Muscle of arm (tissue), 1 donor: ENCODE measurements at regions not wholly inside any gene's neighbourhood (a gene's known extent, or its start where the extent isn't known, plus 50 kb on each side); places are given as distances from the start of the nearest gene placed in this dataset.
"Not testable (repeated sequence)": the region's sequence is repeated elsewhere in the genome, so short reads cannot be mapped to it uniquely, and the experiment has no call there.

Experiments
- DNase-seq: peaks from one replicate; pipeline ENCODE4 v3.0.0-alpha.2; 2013

DNA sequence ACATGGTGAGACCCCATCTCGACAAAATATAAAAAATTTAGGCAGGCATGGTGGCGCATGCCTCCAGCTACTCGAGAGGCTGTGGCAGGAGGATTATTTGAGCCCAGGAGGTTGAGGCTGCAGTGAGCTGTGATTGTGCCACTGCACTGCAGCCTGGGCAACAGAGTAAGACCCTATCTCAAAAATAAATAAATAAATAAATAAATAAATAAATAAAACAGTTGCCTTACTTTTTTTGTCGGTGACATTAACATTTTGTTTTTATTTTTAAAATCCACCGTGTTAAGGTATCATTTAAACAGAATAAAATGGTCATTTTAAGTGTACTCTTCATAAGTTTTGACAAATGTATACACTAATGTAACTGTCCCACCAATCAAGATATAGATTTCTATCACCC is 57.0 kb downstream of the RASL11A start:
- no peak for DNase-seq

DNA sequence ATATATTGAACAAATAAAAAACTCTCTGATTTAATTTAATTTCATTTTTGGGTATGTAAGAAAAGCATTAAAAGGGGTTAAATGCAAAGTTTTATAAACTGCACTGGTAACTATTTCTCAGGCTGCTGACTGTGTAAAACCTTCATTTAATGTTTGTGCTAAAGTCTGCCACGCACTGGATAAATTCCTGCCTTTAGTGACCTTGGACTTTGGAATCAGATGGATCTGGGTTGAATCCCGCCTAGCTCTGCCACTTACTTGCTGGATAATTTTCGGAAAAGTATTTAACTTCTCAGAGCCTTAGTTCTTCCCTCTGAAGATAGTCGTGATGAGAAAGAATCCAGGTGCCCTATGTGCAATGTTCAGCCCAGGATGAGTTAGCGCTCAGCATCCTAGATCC is 58.6 kb downstream of the RASL11A start:
- no peak for DNase-seq

DNA sequence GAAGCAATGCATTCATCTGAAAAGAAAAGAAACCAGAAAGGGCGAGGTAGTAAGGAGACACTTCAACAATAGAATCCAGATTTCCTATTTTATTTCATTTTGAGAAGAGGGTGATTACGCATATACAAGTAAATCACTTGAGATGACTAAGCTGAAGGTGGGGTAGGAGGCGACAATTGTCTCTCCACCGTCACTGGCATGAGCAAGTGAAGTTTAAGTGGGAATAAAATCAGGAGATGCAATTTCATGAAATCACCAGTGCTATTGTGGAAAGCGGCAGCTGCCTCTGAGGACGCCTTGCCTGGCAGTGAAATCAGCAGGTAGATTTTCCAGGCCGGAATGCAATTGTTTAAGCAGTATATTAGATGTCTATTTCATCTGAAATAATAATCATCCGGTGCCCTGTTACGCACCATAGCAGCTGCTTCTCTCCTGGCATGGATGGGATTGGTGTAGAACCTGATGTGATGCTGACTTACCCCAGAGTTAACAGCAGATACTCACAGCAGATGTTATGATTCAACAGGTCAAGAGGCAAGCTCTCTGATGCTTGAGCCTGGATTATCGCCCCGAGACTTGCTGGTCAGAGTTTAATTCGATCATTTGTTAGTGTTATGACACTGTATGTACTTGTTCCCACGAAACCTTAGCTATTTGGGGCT is 64.3 kb downstream of the RASL11A start:
- peak; percentile 5 for DNase-seq

DNA sequence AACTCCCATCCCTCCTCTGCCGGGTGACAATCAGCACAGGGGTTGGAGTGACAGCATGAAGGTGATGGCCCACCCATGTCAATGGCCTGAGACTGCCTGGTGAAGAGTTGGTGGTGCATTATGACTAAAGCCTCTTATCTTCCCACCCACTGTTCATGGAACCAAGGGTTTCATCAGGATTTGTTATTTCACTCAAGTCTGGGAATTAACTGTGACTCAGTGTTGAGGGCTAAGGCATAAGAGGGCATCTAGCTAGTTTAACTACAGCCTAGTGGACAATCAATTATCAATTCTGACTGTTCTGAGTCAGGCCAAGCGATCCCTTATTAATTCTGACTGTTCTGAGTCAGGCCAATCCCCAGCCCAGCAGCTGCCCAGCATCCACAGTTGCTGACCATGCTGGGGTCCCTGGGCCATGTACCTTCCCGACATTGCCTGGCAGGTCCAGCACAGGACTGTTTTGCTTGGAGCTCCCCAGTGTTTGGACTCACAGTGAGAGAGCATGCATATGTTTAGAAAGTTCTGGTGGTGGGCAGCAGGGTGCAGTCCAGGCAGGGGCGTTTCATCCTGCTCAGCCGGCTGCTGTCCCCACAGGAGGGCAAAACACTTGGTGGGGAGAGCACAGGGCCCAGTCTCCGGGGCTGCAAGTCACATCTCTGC is 65.5 kb downstream of the RASL11A start:
- no peak for DNase-seq

DNA sequence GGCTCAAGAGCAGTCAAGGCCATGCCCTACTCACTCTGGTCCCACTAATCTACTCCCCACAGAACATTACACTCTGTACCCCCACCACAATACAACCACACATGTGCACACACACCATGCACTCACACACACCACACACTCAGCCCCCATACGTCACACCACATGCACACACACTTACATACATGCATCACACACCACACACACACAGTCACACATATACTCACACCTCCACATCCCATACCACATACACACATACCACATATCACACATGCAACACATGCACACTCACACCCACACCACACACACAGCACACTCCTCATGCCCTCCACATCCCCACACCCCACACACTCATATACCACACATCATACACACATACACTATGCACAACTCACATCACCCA is 67.6 kb downstream of the RASL11A start:
- DNase-seq = no peak

DNA sequence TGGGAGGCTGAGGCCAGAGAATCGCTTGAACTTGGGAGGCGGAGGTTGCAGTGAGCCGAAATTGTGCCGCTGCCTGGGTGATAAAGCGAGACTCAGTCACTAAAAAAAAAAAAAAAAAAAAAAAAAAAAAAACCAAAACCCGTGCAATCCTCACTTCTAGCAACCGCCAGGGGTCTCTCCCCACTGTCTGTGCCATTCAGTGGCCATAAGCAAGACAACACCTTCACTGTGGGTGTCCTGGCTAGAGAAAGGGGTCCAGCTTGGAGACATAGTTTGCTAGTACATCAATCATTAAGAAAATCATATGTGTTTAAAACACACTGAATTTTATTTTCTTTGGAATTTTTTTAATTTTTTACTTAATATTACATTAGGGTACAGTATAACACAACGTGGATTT is 68.2 kb downstream of the RASL11A start:
- no peak for DNase-seq

DNA sequence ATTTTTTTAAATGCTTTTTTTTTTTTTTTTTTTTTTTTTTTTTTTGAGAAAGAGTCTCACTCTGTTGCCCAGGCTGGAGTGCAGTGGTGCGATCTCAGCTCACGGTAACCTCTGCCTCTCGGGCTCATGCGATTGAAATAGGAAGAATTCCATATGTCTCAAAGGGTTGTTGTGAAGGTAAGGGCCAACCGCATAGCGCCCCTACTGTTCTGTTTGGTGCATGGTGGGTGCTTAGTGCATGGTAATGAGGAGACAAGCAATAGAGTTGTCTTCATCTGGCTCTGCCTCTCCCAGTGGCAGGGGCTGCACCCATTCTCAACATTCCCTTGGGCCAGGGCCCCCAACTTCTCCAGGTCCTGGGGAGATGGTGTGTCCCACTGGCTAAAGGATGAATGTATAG is 68.7 kb downstream of the RASL11A start:
- DNase-seq = no peak

DNA sequence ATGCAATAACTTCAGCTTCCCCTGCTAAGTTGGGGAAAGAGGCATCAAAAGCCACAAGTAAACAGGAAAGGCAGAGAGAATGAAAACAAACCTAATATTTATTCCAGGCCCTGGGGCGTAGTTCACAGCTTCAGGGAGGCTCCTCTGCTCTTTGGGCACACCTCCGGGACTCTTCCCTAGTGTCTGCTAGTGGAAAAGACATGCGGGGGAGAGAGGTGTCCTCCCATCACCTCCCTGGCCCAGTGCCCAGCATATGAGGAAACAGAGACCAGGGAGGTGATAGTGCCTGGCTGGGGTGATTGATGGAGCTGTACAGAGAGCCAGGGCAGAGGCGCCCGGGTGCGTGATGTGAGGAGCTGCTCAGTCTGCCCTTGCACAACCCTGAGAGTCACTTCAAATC is 71.0 kb downstream of the RASL11A start:
- DNase-seq = no peak

DNA sequence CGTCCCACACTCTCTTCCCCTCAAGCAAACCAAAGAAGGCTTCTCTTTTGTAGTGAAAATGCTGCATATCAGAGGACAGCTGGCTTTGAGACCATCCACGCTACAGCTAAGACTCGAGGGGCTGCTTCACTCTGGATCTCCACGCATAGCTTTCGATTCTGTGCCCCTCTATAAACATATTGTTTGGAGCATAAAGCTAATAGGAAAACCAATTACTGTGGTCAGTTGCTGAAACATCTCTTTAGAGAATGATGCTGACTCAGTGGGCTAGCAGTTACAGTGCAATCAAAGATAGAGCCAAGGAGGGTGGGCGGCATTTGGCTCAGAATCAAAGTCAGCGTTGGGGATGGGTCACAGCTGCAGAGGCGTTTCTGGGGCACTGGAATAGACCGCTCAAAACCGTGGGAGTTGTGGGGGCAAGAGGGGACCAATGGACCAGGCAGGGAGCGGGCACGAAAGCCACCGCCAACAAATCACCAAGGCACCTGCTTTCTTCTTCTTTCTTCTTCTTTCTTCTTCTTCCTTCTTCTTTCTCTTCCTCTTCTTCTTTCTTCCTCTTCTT is 76.7 kb downstream of the RASL11A start:
- DNase-seq = no peak

DNA sequence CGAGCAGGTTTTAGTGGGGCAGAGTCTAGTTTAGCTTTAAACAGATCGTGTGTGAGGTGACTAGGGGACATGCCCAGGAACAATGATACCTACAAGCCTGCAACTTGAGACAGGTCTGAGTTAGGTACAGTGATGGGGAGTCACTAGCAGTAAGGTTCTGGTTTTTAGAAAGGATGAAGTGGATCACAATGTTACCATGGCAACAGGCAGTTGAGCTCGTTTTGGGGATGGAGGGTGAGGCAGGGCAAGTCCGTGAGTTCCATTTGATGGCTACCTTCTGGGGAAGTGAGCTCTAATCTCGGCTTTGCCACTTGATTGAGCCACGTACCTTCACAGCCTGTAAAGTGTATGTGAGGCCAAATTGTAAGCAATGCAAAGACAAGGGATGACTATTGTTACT is 76.0 kb upstream of the GTF3A start:
- DNase-seq = no peak

DNA sequence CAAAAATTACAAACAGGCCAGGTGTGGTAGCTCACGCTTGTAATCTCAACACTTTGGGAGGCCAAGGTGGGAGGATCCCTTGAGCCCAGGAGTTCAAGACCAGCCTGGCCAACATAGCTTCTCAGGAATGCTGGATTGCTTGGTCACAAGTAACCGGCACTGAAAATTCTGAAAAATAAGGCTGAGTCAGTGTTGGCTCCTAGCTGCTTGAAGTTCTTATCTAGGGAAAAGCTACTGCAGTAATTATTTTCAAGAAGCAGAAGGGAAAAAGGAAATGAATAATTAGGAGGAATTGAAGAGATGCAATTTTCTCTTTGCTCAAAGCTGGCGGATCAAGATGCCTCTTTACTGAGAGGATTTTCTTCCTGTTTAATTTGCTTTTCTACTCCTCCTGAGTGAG is 75.0 kb upstream of the GTF3A start:
- no peak for DNase-seq

DNA sequence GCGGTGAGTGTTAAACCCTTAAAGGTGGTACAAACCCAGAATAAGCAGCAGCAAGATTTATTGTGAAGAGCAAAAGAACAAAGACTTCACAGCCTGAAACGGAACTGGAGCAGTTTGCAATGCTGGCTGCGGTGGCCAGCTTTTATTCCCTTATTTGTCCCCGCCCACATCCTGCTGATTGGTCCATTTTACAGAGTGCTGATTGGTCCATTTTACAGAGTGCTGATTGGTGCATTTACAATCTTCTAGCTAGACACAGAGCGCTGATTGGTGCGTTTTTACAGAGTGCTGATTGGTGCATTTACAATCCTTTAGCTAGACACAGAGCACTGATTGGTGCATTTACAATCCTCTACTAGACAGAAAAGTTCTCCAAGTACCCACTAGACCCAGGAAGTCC is 73.6 kb upstream of the GTF3A start:
- not testable (repeated sequence) for DNase-seq

DNA sequence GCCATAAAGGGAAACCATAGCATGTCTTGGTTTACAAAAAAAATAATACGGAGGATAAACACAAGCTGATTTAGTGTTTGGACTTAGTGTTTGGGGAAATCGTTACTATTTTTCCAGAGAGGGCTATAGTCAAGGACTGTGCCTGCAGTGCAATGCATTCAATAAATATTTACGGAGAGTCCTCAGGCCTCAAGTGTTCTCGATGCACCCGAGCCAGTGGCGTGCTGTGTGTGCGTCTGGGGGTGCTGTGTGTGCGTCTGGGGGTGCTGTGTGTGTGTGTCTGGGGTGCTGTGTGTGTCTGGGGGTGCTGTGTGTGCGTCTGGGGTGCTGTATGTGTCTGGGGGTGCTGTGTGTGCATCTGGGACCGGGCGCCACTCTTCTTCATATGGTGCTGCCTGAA is 71.7 kb upstream of the GTF3A start:
- no peak for DNase-seq

DNA sequence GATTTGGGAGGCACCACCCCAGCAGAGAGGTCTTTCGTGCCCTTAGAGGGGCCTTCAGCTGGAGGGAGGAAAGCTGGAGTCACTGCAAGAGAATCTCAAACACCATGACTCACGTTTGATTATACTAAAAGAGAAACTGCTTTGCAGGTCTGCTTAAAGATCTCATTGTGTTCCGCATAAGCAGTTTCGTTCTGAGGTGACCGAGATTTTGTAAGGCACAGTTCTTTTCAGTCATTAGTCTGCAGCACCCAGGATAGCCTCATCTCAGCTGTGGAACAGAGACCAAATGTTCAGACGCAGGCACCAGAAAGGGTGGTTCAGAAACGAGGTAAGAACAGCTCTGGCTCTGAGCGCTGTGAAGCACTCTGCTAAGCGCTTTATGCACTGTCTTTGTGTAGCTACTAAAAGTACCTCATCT is 71.2 kb upstream of the GTF3A start:
- no peak for DNase-seq

DNA sequence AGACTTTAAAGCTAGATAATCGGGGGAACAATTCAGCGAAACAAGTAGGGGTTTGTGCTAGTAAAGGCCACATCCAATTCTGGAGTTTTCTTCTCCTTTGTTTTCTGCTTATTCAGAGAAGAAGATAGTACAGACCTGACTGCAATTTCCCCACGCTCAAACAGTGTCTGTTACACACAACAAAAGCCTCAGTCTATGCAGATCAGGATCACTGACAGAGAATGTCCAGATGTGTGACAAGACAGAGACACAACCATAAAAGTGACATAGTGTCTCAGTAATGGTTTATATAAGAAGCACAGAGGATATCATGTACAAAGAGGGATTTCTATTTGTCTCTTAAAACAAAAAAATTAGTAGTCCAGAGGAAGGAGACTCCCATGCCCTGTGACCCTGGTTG is 70.7 kb upstream of the GTF3A start:
- no peak for DNase-seq

DNA sequence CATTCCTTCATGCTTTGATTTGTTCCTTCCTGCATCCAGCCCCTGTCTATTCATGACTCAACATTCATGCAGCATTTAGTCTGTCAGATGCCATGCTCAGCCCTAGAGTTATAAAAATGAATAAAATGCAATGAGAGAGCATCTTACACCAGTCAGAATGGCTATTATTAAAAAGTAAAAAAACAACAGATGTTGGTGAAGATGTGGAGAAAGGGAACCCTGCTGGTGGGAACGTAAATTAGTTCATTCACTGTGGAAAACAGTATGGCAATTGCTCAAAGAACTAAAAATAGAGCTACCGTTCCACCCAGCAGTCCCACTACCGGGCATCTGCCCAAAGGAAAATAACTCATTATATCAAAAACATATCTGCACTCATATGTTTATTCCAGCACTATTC is 70.0 kb upstream of the GTF3A start:
- no peak for DNase-seq

DNA sequence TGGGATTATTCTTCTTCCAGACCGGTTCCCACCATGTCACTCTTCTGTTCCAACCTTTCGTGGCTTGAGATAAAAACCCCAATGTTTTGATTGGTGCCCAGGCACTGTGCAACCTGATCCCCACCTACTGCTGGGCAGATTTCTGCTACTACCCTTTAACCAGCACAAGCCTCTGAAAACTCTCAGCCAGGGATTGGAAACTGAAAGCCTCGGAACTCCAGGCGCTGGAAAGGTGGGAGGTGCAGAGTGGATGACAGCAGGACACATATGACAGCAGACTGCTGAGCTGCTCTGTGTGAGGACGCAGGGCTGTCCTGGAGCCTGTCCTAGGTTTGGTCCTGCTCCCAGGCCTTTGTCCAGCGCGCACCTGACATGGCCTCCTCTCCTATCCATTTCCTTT is 68.5 kb upstream of the GTF3A start:
- DNase-seq = no peak

DNA sequence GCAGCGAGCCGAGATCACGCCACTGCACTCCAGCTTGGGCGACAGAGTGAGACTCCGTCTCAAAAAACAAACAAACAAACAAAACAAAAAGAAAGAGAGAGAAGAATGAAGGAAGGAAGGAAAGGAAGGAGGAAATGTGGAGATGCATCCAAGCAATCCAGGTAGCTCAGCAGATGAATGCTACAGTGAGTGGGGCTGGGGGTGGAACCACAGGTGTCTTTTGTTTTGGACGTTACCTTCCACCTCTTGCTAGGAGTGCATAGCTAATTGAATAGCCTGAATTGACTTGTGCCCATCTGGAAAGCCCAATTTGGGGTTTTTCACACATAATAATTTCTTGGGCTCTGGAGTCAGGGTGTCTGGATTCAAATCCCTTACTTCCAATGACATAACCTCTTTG is 66.0 kb upstream of the GTF3A start:
- no peak for DNase-seq

DNA sequence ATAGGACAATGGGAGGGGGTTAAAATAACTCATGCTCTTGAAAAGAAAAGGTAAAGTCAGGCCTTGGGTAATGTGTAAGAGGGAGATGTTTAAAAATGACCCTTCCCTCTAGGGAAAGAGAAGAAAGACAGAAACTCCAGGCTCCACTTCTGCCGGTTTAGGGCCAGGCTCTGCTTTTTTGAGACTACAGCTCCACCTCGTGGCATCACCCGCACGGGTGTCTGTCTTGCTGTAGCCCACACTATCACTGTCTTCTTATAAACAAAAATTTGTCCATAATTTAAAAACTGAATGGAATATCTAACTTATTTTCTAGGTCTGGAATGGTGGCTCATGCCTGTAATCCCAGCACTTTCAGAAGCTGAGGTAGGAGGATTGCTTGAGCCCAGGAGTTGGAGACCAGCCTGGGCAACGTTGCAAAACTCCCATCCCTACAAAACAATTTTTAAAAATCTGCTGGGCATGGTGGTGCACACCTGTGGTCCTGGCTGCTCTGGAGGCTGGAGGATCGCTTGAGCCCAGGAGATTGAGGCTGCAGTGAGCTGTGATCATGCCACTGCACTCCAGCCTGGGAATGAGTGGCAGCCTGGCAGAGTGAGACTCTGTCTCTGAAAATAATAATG is 65.1 kb upstream of the GTF3A start:
- DNase-seq = peak; percentile 68

DNA sequence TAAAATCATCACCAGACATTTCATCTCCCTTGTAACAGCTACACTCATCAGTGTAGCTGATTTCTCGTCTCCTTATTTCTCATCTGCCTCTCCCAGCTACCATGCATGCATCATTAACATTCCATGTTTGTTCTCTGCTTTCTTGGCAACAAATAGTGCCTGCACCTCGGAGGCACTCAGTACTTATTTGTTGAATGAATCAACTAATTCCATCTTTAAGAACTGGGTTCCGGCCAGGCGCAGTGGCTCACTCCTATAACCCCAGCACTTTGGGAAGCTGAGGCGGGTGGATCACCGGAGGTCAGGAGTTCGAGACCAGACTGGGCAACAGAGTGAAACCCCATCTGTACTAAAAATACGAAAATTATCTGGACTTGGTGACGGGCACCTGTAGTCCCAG is 63.9 kb upstream of the GTF3A start:
- no peak for DNase-seq

DNA sequence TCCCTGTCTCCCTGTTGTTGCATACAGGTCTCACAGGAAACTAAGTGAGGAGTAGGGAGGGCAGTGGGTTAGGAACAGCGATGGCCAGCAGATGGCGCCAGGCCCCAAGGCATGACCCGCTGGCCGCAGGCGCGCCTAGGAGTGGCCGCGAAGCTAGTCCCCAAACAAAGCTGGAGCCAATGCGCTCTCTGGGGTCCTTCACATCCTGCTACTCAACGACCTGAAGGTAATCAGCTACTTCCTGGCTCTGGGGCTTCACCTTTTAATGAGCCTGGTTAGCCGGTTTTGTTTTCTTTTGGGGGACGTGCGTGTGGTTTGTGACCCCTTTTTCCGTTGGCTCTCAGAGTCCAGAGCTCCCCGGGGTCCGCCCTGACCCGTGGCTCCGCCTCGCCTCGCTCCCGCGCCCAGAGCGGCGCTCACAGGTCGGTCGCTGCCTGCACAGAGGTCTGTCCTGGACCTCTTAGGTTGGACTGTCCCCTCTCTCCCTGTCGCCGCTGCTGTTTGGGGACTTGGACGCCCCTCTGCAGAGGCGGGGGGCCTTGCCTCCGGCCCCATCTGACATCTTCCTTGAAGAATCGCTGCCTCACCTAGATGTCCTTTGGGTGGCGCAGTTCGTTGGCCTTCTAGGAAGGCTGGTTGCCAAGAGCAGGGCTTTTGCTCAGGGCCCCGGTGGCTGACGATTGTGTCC is 62.2 kb upstream of the GTF3A start:
- peak; percentile 84 for DNase-seq

DNA sequence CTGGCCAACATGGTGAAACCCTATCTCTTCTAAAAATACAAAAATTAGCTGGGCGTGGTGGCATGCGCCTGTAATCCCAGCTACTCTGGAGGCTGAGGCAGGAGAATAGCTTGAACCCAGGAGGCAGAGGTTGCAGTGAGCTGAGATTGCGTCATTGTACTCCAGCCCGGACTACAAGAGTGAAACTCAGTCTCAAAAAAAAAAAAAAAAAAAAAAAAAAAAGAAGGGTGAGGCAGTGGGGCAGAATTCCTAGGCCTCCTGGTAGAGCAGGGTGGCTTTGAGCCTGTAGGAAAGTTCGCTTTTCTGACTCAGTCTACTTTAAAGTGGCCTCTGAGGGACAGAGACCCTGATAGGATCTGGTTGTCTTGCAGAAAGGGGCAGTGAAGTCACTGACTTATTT is 60.8 kb upstream of the GTF3A start:
- DNase-seq = not testable (repeated sequence)

DNA sequence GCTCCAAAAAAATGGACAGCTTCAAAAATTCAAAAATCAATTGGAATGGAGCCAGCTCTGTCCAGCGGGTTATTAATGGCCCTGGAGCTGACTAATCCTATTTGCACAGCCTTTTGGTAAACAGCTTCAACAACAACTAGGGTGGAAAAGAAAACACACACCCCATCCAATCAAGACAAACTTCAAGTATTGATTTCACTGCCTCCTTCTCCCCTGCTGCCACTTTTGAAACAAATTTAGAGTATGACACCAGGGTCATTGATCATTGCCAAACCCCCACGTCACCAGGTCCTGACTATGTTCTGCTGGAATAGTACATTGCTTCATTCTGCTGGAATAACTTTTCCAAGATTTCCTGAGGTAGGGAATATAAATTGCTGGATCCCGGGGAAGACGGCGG is 56.8 kb upstream of the GTF3A start:
- no peak for DNase-seq
